GM12878 (cell line): ENCODE measurements at regions not wholly inside any gene's neighbourhood (a gene's known extent, or its start where the extent isn't known, plus 50 kb on each side); places are given as distances from the start of the nearest gene placed in this dataset.

Source experiments
- ATAC-seq: fragments of 200-7000 bp; cut with Tn5 transposase; 3 replicates; pipeline ENCODE4 v1.9.1; 2020; ENCODE audit warnings: mild to moderate bottlenecking, moderate library complexity
- BruUV-seq: library from RNA; stranded (reverse); fragments of 400-500 nt; replicated peaks from 2 replicates; lab custom pipeline; 2021; lab: Mats Ljungman, UMichigan
- CTCF ChIA-PET: fragments of 300-600 bp; sonication (Branson Sonifier 250); formaldehyde crosslinking; extraction: SDS; loops from one replicate; lab custom pipeline; 2021; ENCODE audit warnings: inconsistent platforms; lab: Yijun Ruan, JAX
- POLR2A ChIA-PET: fragments of 350-600 bp; formaldehyde crosslinking; extraction: SDS; loops from one replicate; lab custom pipeline; 2021; ENCODE audit warnings: inconsistent platforms; lab: Charles Lee
- RAD21 ChIA-PET: fragments of 300-600 bp; sonication (Branson Sonifier 250); formaldehyde crosslinking; loops from one replicate; lab custom pipeline; 2023; ENCODE audit warnings: antibody characterized with exemption; ENCODE audit not compliant: unreplicated experiment; lab: Charles Lee
- SMC1A ChIA-PET: fragments of 300-600 bp; sonication (Branson Sonifier 250); formaldehyde crosslinking; loops from one replicate; lab custom pipeline; 2023; ENCODE audit not compliant: unreplicated experiment, uncharacterized antibody; lab: Charles Lee
- DNase-seq: peaks from one replicate; pipeline ENCODE4 v3.0.0-alpha.2; 2011; ENCODE audit warnings: low read depth, low spot score
- FAIRE-seq: peaks from 3 replicates; lab custom pipeline; 2011; peaks lifted over from hg19 to GRCh38; lab: Jason Lieb, UNC
- H2AFZ ChIP-seq: 2 replicates; pipeline ENCODE4 v1.6.0; 2011; ENCODE audit warnings: low read depth, low read length, control low read depth; ENCODE audit not compliant: control insufficient read depth
- H3K27ac ChIP-seq: 2 replicates; pipeline ENCODE4 v1.5.1; 2011; ENCODE audit warnings: control low read depth; ENCODE audit not compliant: control insufficient read depth, insufficient read depth
- H3K27me3 ChIP-seq, 2 experiments: replicated peaks in 1 of 2; 2 replicates each; pipeline versions ENCODE4 v1.6.0 to v1.6.1; 2011; ENCODE audit warnings: low read length in 1 of 2; ENCODE audit not compliant: control insufficient read depth in 2 of 2, insufficient read depth in 2 of 2
- H3K36me3 ChIP-seq, 2 experiments: 2 replicates each; pipeline ENCODE4 v1.5.1; 2011; ENCODE audit warnings: low read length in 1 of 2; ENCODE audit not compliant: control insufficient read depth in 2 of 2, insufficient read depth in 2 of 2
- H3K4me1 ChIP-seq: 2 replicates; pipeline ENCODE4 v1.6.1; 2011; ENCODE audit warnings: mild to moderate bottlenecking, low read length, moderate library complexity, mixed read lengths; ENCODE audit not compliant: control insufficient read depth, insufficient read depth
- H3K4me2 ChIP-seq: 2 replicates; pipeline ENCODE4 v1.6.0; 2011; ENCODE audit warnings: control low read depth; ENCODE audit not compliant: control insufficient read depth, insufficient read depth
- H3K4me3 ChIP-seq: fragments of 200-600 bp; sonication (generic); 2 replicates; pipeline ENCODE4 v1.5.1; 2016
- H3K79me2 ChIP-seq: 2 replicates; pipeline ENCODE4 v1.6.0; 2011; ENCODE audit warnings: low read length; ENCODE audit not compliant: control insufficient read depth, insufficient read depth
- H3K9ac ChIP-seq: 2 replicates; pipeline ENCODE4 v1.8.0; 2011; ENCODE audit warnings: low read length, control low read depth, mixed read lengths; ENCODE audit not compliant: control insufficient read depth, insufficient read depth
- H3K9me3 ChIP-seq: replicated peaks from 3 replicates; pipeline ENCODE4 v1.5.1; 2011; ENCODE audit warnings: mild to moderate bottlenecking, low read length; ENCODE audit not compliant: control insufficient read depth, insufficient read depth
- H4K20me1 ChIP-seq: 2 replicates; pipeline ENCODE4 v1.6.0; 2011; ENCODE audit not compliant: control insufficient read depth, insufficient read depth
- IRF4 ChIP-seq: IDR thresholded peaks from 2 replicates; pipeline ENCODE4 v1.6.1; 2011; ENCODE audit warnings: low read depth, low read length
- MTA3 ChIP-seq: IDR thresholded peaks from 2 replicates; pipeline ENCODE4 v1.6.1; 2012; ENCODE audit warnings: low read length, inconsistent platforms, borderline replicate concordance
- NRF1 ChIP-seq: conservative IDR thresholded peaks from 2 replicates; pipeline ENCODE4 v1.6.1; 2011; ENCODE audit warnings: mild to moderate bottlenecking, low read depth, low read length, improper control_type of control experiment
- PAX8 ChIP-seq: fragments of 450-650 bp; IDR thresholded peaks from 2 replicates; pipeline ENCODE4 v1.6.1; 2017; ENCODE audit warnings: mild to moderate bottlenecking, moderate library complexity
- RFX5 ChIP-seq: IDR thresholded peaks from 2 replicates; pipeline ENCODE4 v1.6.1; 2011; ENCODE audit warnings: low read depth, low read length, improper control_type of control experiment
- SMAD1 ChIP-seq: fragments of 450-650 bp; IDR thresholded peaks from 2 replicates; pipeline ENCODE4 v1.6.1; 2018; ENCODE audit warnings: mild to moderate bottlenecking, low read depth; ENCODE audit not compliant: partially characterized antibody
- SP1 ChIP-seq: IDR thresholded peaks from one replicate; pipeline ENCODE4 v1.6.1; 2011; ENCODE audit warnings: low read depth, low read length
- TARDBP ChIP-seq: IDR thresholded peaks from 2 replicates; pipeline ENCODE4 v1.6.1; 2016; ENCODE audit warnings: borderline replicate concordance
- TCF12 ChIP-seq: IDR thresholded peaks from 2 replicates; pipeline ENCODE4 v1.6.1; 2011; ENCODE audit warnings: low read depth, mild to moderate bottlenecking, low read length
- ZNF274 ChIP-seq: IDR thresholded peaks from one replicate; pipeline ENCODE4 v1.8.0; 2011; ENCODE audit not compliant: insufficient read length, insufficient read depth
- WGBS: methylation state at CpG from one replicate; pipeline ENCODE4 v1.1.6; 2016; ENCODE audit warnings: low lambda C conversion rate; ENCODE audit not compliant: insufficient replicate concordance, insufficient coverage; ENCODE audit errors: missing lambda C conversion rate; 5-methylcytosine and 5-hydroxymethylcytosine counted together
- in situ Hi-C: fragments of 300-500 bp; cut with MboI; formaldehyde crosslinking; loops from 9 replicates; pipeline ENCODE4 v1.14.3; 2018; ENCODE audit warnings: mixed read lengths
- intact Hi-C: fragments of 100-400 bp; cut with micrococcal nuclease; formaldehyde crosslinking; loops from one replicate; pipeline ENCODE4 v1.14.2; 2022; ENCODE audit not compliant: unreplicated experiment
- TF ChIP-seq, protein P1 (sequence below): fragments of 450-650 bp; IDR thresholded peaks from 2 replicates; pipeline ENCODE4 v1.6.1; 2016; ENCODE audit warnings: mild to moderate bottlenecking
- TF ChIP-seq, protein P2 (sequence below): fragments of 450-650 bp; IDR thresholded peaks from 2 replicates; pipeline ENCODE4 v1.6.1; 2017; ENCODE audit warnings: borderline replicate concordance

DNA sequence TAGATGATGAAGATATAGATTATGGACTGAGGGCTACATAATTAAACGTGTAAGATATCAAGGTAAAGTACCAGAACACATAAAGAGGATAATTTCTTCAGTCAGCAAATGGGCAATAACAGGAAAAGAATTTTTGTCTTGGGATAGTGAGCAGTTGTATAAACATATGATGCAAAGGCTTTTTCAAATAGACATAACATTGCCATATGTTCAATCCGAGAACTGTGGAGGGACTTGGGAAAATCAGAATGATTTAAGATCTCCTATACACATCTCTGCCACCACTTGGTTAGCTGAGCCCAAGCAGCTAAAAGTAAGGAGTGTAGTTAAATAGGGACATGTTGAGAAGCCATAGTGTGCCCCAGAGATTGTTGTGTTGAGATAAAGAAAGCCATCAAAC lies 287.6 kb upstream of the ZNF521 start:
- SMC1A ChIA-PET = interaction anchor here (1.0 kb wide), 1 partner anchor 57 kb away, joined by 3 read pairs; no protein-coding TSS in a partner anchor
- TF ChIP-seq NRF1 = no peak
- TF ChIP-seq MTA3 = no peak
- Histone ChIP-seq H3K4me2 (no peak overlapping the region), H4K20me1 (no peaks in the 10 kb centered on the region), H3K36me3 (no peaks in the 10 kb centered on the region), H3K4me1 (no peaks in the 10 kb centered on the region), H3K27me3 (no peaks in the 10 kb centered on the region), H3K4me3 (no peak overlapping the region), H3K79me2 (no peaks in the 10 kb centered on the region), H3K27ac (no peak overlapping the region), H3K9ac (no peak overlapping the region), H2AFZ (no peak overlapping the region), H3K9me3 (no peaks in the 10 kb centered on the region)
- CTCF ChIA-PET = no interaction called here
- no TSS peak for BruUV-seq
- FAIRE-seq (no peak), ATAC-seq (no peak), DNase-seq (no peak)
- 14% methylated on average over 2 of the region's 2 CpGs for WGBS
- in situ Hi-C loops (no loop called here), intact Hi-C loops (no loop called here)
- RAD21 ChIA-PET = no interaction called here
- POLR2A ChIA-PET = no interaction called here

DNA sequence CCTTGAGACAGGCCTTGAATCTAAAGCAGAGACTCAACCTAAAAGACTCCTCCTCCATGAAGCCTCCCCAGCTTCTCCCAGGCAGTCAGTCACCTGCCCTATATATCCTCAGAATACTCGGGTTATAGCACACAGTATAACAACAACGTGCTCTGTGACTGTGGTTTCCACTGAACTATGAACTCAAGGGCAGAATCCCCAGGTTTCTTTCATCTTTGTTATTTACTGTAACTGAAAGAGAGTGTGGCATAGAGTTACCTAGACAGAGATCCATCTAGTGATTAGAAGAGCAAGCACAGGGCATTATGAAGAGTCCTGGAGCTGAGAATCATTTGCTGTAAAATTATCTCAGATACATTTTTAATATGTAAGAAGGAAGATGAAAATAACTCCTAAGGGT lies 281.6 kb upstream of the ZNF521 start:
- Histone ChIP-seq H4K20me1 (no peaks in the 10 kb centered on the region), H3K36me3 (no peaks in the 10 kb centered on the region), H3K4me2 (no peak overlapping the region), H3K9ac (no peak overlapping the region), H3K79me2 (no peaks in the 10 kb centered on the region), H3K9me3 (no peaks in the 10 kb centered on the region), H3K4me3 (no peak overlapping the region), H3K27ac (no peak overlapping the region), H3K4me1 (no peaks in the 10 kb centered on the region), H2AFZ (no peak overlapping the region), H3K27me3 (no peaks in the 10 kb centered on the region)
- no peak for ATAC-seq
- whole genome bisulfite sequencing = 0% methylated on average over 2 of the region's 2 CpGs
- ChIA-PET POLR2A (no interaction called here), RAD21 (no interaction called here), SMC1A (no interaction called here), CTCF (no interaction called here)
- TF ChIP-seq SP1 (no peak), TARDBP (no peak), TCF12 (no peak), ZNF274 (no peak), IRF4 (no peak), PAX8 (no peak), SMAD1 (no peak), RFX5 (no peak)
- TF ChIP-seq, protein P1, sequence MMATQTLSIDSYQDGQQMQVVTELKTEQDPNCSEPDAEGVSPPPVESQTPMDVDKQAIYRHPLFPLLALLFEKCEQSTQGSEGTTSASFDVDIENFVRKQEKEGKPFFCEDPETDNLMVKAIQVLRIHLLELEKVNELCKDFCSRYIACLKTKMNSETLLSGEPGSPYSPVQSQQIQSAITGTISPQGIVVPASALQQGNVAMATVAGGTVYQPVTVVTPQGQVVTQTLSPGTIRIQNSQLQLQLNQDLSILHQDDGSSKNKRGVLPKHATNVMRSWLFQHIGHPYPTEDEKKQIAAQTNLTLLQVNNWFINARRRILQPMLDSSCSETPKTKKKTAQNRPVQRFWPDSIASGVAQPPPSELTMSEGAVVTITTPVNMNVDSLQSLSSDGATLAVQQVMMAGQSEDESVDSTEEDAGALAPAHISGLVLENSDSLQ = no peak
- TF ChIP-seq, protein P2, sequence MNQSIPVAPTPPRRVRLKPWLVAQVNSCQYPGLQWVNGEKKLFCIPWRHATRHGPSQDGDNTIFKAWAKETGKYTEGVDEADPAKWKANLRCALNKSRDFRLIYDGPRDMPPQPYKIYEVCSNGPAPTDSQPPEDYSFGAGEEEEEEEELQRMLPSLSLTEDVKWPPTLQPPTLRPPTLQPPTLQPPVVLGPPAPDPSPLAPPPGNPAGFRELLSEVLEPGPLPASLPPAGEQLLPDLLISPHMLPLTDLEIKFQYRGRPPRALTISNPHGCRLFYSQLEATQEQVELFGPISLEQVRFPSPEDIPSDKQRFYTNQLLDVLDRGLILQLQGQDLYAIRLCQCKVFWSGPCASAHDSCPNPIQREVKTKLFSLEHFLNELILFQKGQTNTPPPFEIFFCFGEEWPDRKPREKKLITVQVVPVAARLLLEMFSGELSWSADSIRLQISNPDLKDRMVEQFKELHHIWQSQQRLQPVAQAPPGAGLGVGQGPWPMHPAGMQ = no peak
- intact Hi-C loops = no loop called here
- no peak for DNase-seq
- FAIRE-seq = no peak
- in situ Hi-C loops = no loop called here
- no TSS peak for BruUV-seq
